H1 (cell line): ENCODE measurements at regions not wholly inside any gene's neighbourhood (a gene's known extent, or its start where the extent isn't known, plus 50 kb on each side); places are given as distances from the start of the nearest gene placed in this dataset.

Experiments
- CTCF ChIA-PET: fragments of 300-600 bp; sonication (Branson Sonifier 250); formaldehyde crosslinking; loops from one replicate; lab custom pipeline; 2021; ENCODE audit not compliant: partially characterized antibody; lab: Charles Lee
- POLR2A ChIA-PET: fragments of 300-600 bp; sonication (Branson Sonifier 250); formaldehyde crosslinking; loops from one replicate; lab custom pipeline; 2021; ENCODE audit warnings: inconsistent platforms; ENCODE audit not compliant: partially characterized antibody; lab: Charles Lee
- DNase-seq, 2 experiments: peaks; one replicate each; pipeline versions ENCODE4 v3.0.0 to v3.0.0-alpha.2; 2010 to 2022; ENCODE audit warnings: low spot score in 2 of 2, low read depth in 1 of 2, mixed read lengths in 1 of 2
- FAIRE-seq: peaks from 2 replicates; lab custom pipeline; 2011; peaks lifted over from hg19 to GRCh38; lab: Jason Lieb, UNC
- H2AFZ ChIP-seq: 2 replicates; pipeline ENCODE4 v1.8.1; 2012; ENCODE audit warnings: low read length, inconsistent platforms
- H2AK5ac ChIP-seq: 2 replicates; pipeline ENCODE4 v1.6.1; 2013; ENCODE audit warnings: low read depth, low read length
- H2BK120ac ChIP-seq: replicated peaks from 2 replicates; pipeline ENCODE3; 2013; ENCODE audit warnings: low read depth, low read length, inconsistent platforms
- H2BK12ac ChIP-seq: 2 replicates; pipeline ENCODE4 v1.6.1; 2013; ENCODE audit warnings: low read depth, low read length
- H2BK15ac ChIP-seq: 2 replicates; pipeline ENCODE4 v1.6.1; 2013; ENCODE audit warnings: low read length
- H2BK20ac ChIP-seq: 2 replicates; pipeline ENCODE4 v1.6.1; 2013; ENCODE audit warnings: low read length
- H2BK5ac ChIP-seq: 2 replicates; pipeline ENCODE4 v1.6.1; 2013; ENCODE audit warnings: low read depth, low read length
- H3K14ac ChIP-seq: 2 replicates; pipeline ENCODE4 v1.6.1; 2013; ENCODE audit warnings: inconsistent platforms; ENCODE audit not compliant: insufficient read length
- H3K18ac ChIP-seq: 2 replicates; pipeline ENCODE4 v1.6.1; 2013; ENCODE audit warnings: low read length; ENCODE audit errors: extremely low read depth
- H3K23ac ChIP-seq: 2 replicates; pipeline ENCODE4 v1.6.1; 2013; ENCODE audit warnings: inconsistent platforms; ENCODE audit not compliant: insufficient read length
- H3K23me2 ChIP-seq: 2 replicates; pipeline ENCODE4 v1.6.1; 2013; ENCODE audit warnings: low read depth, low read length
- H3K27ac ChIP-seq: 2 replicates; pipeline ENCODE4 v1.6.1; 2011; ENCODE audit warnings: low read depth, low read length, inconsistent platforms
- H3K27me3 ChIP-seq, 4 experiments: replicated peaks in 1 of 4; 1 replicate in 1 of 4; 2 replicates in 3 of 4; pipeline versions ENCODE4 v1.6.1 to v1.8.1; 2011 to 2013; ENCODE audit warnings: low read length in 3 of 4, mild to moderate bottlenecking in 3 of 4, inconsistent platforms in 2 of 4, mixed read lengths in 2 of 4, moderate library complexity in 1 of 4; ENCODE audit not compliant: control insufficient read depth in 3 of 4, insufficient read depth in 3 of 4; ENCODE audit errors: extremely low read depth in 1 of 4
- H3K36me3 ChIP-seq, 4 experiments: 2 replicates each; pipeline versions ENCODE4 v1.6.1 to v1.8.1; 2011 to 2013; ENCODE audit warnings: mild to moderate bottlenecking in 4 of 4, low read length in 3 of 4, moderate library complexity in 2 of 4, control low read depth in 1 of 4, inconsistent platforms in 1 of 4; ENCODE audit not compliant: insufficient read depth in 4 of 4, control insufficient read depth in 2 of 4
- H3K4ac ChIP-seq: replicated peaks from 2 replicates; pipeline ENCODE3; 2013; ENCODE audit warnings: low read length, low read depth, mixed read lengths, inconsistent platforms; ENCODE audit not compliant: insufficient read length
- H3K4me1 ChIP-seq, 4 experiments: replicated peaks in 1 of 4; 1 replicate in 1 of 4; 2 replicates in 3 of 4; pipeline versions ENCODE4 v1.6.1 to v1.8.1; 2011 to 2013; ENCODE audit warnings: low read length in 3 of 4, inconsistent platforms in 2 of 4, mixed read lengths in 1 of 4; ENCODE audit not compliant: insufficient read depth in 4 of 4, control insufficient read depth in 3 of 4
- H3K4me2 ChIP-seq, 2 experiments: 2 replicates each; pipeline versions ENCODE4 v1.6.1 to v1.8.1; 2011 to 2013; ENCODE audit warnings: low read depth in 2 of 2, low read length in 2 of 2, control low read depth in 1 of 2, inconsistent platforms in 1 of 2, mild to moderate bottlenecking in 1 of 2; ENCODE audit not compliant: insufficient read depth in 1 of 2
- H3K4me3 ChIP-seq, 4 experiments: fragments of 200-600, 300-600 bp in 1 of 4; sonication (generic), shearing (Covaris generic), sonication (Bioruptor Twin) in 1 of 4; 2 replicates each; pipeline versions ENCODE4 v1.5.1 to v1.8.1; 2011 to 2016; ENCODE audit warnings: low read length in 4 of 4, low read depth in 3 of 4, control low read depth in 2 of 4, inconsistent platforms in 2 of 4, mild to moderate bottlenecking in 2 of 4, mixed read lengths in 1 of 4, moderate library complexity in 1 of 4; ENCODE audit not compliant: insufficient read depth in 2 of 4; ENCODE audit errors: extremely low read depth in 1 of 4
- H3K56ac ChIP-seq: replicated peaks from 2 replicates; pipeline ENCODE3; 2013; ENCODE audit warnings: low read depth, mild to moderate bottlenecking, mixed read lengths, low read length, inconsistent platforms; ENCODE audit not compliant: insufficient read length
- H3K79me1 ChIP-seq: 2 replicates; pipeline ENCODE4 v1.6.1; 2013; ENCODE audit warnings: low read depth, low read length, control low read depth
- H3K79me2 ChIP-seq, 2 experiments: 2 replicates each; pipeline versions ENCODE4 v1.6.1 to v1.8.1; 2012 to 2013; ENCODE audit warnings: low read length in 2 of 2, mild to moderate bottlenecking in 2 of 2, inconsistent platforms in 1 of 2; ENCODE audit not compliant: insufficient read depth in 2 of 2, control insufficient read depth in 1 of 2
- H3K9ac ChIP-seq, 4 experiments: replicated peaks in 1 of 4; 1 replicate in 1 of 4; 2 replicates in 3 of 4; pipeline versions ENCODE4 v1.6.1 to v1.8.1; 2011 to 2013; ENCODE audit warnings: low read depth in 3 of 4, low read length in 3 of 4, control low read depth in 2 of 4, mild to moderate bottlenecking in 2 of 4, moderate library complexity in 2 of 4, inconsistent platforms in 1 of 4; ENCODE audit errors: extremely low read depth in 1 of 4
- H3K9me3 ChIP-seq, 2 experiments: 2 replicates each; pipeline versions ENCODE4 v1.6.1 to v1.8.1; 2012 to 2013; ENCODE audit warnings: mild to moderate bottlenecking in 2 of 2, moderate library complexity in 2 of 2, control low read depth in 1 of 2, inconsistent platforms in 1 of 2, low read depth in 1 of 2, low read length in 1 of 2, mixed read lengths in 1 of 2; ENCODE audit not compliant: insufficient read depth in 2 of 2
- H4K20me1 ChIP-seq, 2 experiments: replicated peaks in 1 of 2; 2 replicates each; pipeline versions ENCODE3 to v1.8.1; 2011 to 2013; ENCODE audit warnings: inconsistent platforms in 2 of 2, low read length in 2 of 2, mild to moderate bottlenecking in 1 of 2; ENCODE audit not compliant: insufficient read depth in 2 of 2, control insufficient read depth in 1 of 2
- H4K5ac ChIP-seq: 2 replicates; pipeline ENCODE4 v1.6.1; 2013; ENCODE audit warnings: low read length, low read depth, mixed read lengths, inconsistent platforms; ENCODE audit not compliant: insufficient read length
- H4K8ac ChIP-seq: 2 replicates; pipeline ENCODE4 v1.8.0; 2013; ENCODE audit warnings: mild to moderate bottlenecking, moderate library complexity, low read length, inconsistent platforms; ENCODE audit not compliant: insufficient read depth; ENCODE audit errors: extremely low read depth
- H4K91ac ChIP-seq: replicated peaks from 2 replicates; pipeline ENCODE3; 2013; ENCODE audit warnings: low read length, mixed read lengths, inconsistent platforms; ENCODE audit not compliant: insufficient read length
- CBX5 ChIP-seq: fragments of 300-800, 300-1000 bp; sonication (generic); IDR thresholded peaks from 2 replicates; pipeline ENCODE4 v1.7.1; 2016; ENCODE audit warnings: antibody characterized with exemption, low read length, low read depth
- POU5F1 ChIP-seq: IDR thresholded peaks from 2 replicates; pipeline ENCODE4 v1.6.1; 2011; ENCODE audit warnings: low read depth, mild to moderate bottlenecking, low read length, moderate library complexity
- RAD21 ChIP-seq, 2 experiments: IDR thresholded peaks in 1 of 2; conservative IDR thresholded peaks in 1 of 2; 2 replicates each; pipeline ENCODE4 v1.6.1; 2011; ENCODE audit warnings: low read depth in 2 of 2, low read length in 2 of 2, improper control_type of control experiment in 1 of 2, inconsistent platforms in 1 of 2, mild to moderate bottlenecking in 1 of 2, moderate library complexity in 1 of 2
- RNF2 ChIP-seq: fragments of 200-900, 300-1000 bp; sonication (generic); IDR thresholded peaks from 2 replicates; pipeline ENCODE4 v1.7.1; 2016; ENCODE audit warnings: borderline replicate concordance, low read depth, mild to moderate bottlenecking, antibody characterized with exemption, low read length; ENCODE audit not compliant: poor library complexity, severe bottlenecking; ENCODE audit errors: missing control alignments
- WGBS, 2 experiments: shearing (Covaris generic) in 1 of 2; methylation state at CpG; one replicate each; pipeline versions ENCODE4 v1.1.6 to v1.1.7; 2013 to 2015; ENCODE audit warnings: low lambda C conversion rate in 2 of 2, mixed read lengths in 2 of 2, inconsistent platforms in 1 of 2, low coverage in 1 of 2, missing lambda C conversion rate in 1 of 2; ENCODE audit not compliant: insufficient replicate concordance in 2 of 2, insufficient coverage in 1 of 2, insufficient read length in 1 of 2; ENCODE audit errors: extremely low coverage in 1 of 2, missing lambda C conversion rate in 1 of 2; 5-methylcytosine and 5-hydroxymethylcytosine counted together

- H2BK20ac ChIP-seq = no peak overlapping the region
- H2AFZ ChIP-seq = no peak overlapping the region; the same call in 1 of the 2 replicates
- no peak overlapping the region for H3K9ac ChIP-seq
- H3K18ac ChIP-seq = no peak overlapping the region
- H3K4me1 ChIP-seq = no peaks in the 10 kb centered on the region
- H3K4me2 ChIP-seq = no peak overlapping the region
- H4K20me1 ChIP-seq = no peaks in the 10 kb centered on the region
- H4K8ac ChIP-seq = no peak overlapping the region
- no peak overlapping the region for H2BK15ac ChIP-seq
- H3K4me3 ChIP-seq = no peak overlapping the region
- no peaks in the 10 kb centered on the region for H3K79me2 ChIP-seq
- H2BK12ac ChIP-seq = no peak overlapping the region
- H3K27me3 ChIP-seq = no peaks in the 10 kb centered on the region
- FAIRE-seq = no peak
- no peak overlapping the region for H3K27ac ChIP-seq
- TF ChIP-seq RAD21 (IDR thresholded peaks at IDR 0.05 in 1 of 2, conservative IDR thresholded peaks at IDR 0.05 in 1 of 2; ENCODE audit: low read depth in 2 of 2, low read length in 2 of 2) = no peak
- no peak for TF ChIP-seq RNF2
- TF ChIP-seq POU5F1 = no peak
- TF ChIP-seq CBX5 = no peak
- TF ChIP-seq, all 59 proteins: peak for 0
- no peak overlapping the region for H4K5ac ChIP-seq
- H3K23me2 ChIP-seq = no peaks in the 10 kb centered on the region
- no peak overlapping the region for H3K14ac ChIP-seq
- H2BK5ac ChIP-seq = no peak overlapping the region
- H3K79me1 ChIP-seq = no peaks in the 10 kb centered on the region
- WGBS, 2 experiments = 89% methylated on average over 1 of the region's 1 CpG; no CpG with 5 or more reads in 1 of the 2 experiments
- no peaks in the 10 kb centered on the region for H3K36me3 ChIP-seq
- H4K91ac ChIP-seq = no peak overlapping the region
- ChIA-PET CTCF (interaction anchor here (1.1 to 1.5 kb wide), 2 partner anchors 15 to 70 kb away, joined by 3 read pairs; no protein-coding TSS in a partner anchor), POLR2A (no interaction called here)
- no peaks in the 10 kb centered on the region for H3K9me3 ChIP-seq
- H3K23ac ChIP-seq = no peak overlapping the region
- DNase-seq = no peak
- no peak overlapping the region for H3K56ac ChIP-seq
- H2AK5ac ChIP-seq = no peak overlapping the region
- no peak overlapping the region for H3K4ac ChIP-seq
- H2BK120ac ChIP-seq = no peak overlapping the region
Measured at GRCh38 chr2:228447266-228447915, 265.9 kb upstream of the SPHKAP start.
